Endothelial cell of hepatic sinusoid (primary cell): ENCODE measurements at regions not wholly inside any gene's neighbourhood (a gene's known extent, or its start where the extent isn't known, plus 50 kb on each side); places are given as distances from the start of the nearest gene placed in this dataset.

Source experiments
- in situ Hi-C: cut with HindIII; loops from 2 replicates; pipeline ENCODE4 v1.10.0; 2017; ENCODE audit warnings: low sequenced_read_pairs

GRCh38 chr11:119550053-119550752 is 127.2 kb upstream of the THY1 start:
- in situ Hi-C loops, result no loop called here

GRCh38 chr11:119547511-119547910 is 124.5 kb upstream of the THY1 start:
- in situ Hi-C loops, result no loop called here

- in situ Hi-C loops, result no loop called here
Observed at GRCh38 chr11:119545978-119546915, 123.3 kb upstream of the THY1 start.

GRCh38 chr11:119540370-119541125 is 117.6 kb upstream of the THY1 start:
- in situ Hi-C loops, result loop anchor here (5.0 kb wide), 1 partner anchor 53 kb away; no protein-coding TSS in a partner anchor

- in situ Hi-C loops, result no loop called here
Observed at GRCh38 chr11:119539583-119539982, 116.6 kb upstream of the THY1 start.

GRCh38 chr11:119538753-119539152 is 115.8 kb upstream of the THY1 start:
- in situ Hi-C loops, result no loop called here

- in situ Hi-C loops, result no loop called here
Observed at GRCh38 chr11:119537306-119538253, 114.6 kb upstream of the THY1 start.

GRCh38 chr11:119536801-119537200 is 113.8 kb upstream of the THY1 start:
- in situ Hi-C loops, result no loop called here

- in situ Hi-C loops, result no loop called here
Observed at GRCh38 chr11:119533921-119534736, 111.2 kb upstream of the THY1 start.

GRCh38 chr11:119533462-119533861 is 110.5 kb upstream of the THY1 start:
- in situ Hi-C loops, result no loop called here

- in situ Hi-C loops, result no loop called here
Observed at GRCh38 chr11:119532551-119532950, 109.6 kb upstream of the THY1 start.

- in situ Hi-C loops, result no loop called here
Observed at GRCh38 chr11:119531623-119532022, 108.7 kb upstream of the THY1 start.

- in situ Hi-C loops, result no loop called here
Observed at GRCh38 chr11:119531056-119531455, 108.1 kb upstream of the THY1 start.

GRCh38 chr11:119530509-119530908 is 107.5 kb upstream of the THY1 start:
- in situ Hi-C loops, result no loop called here

GRCh38 chr11:119529936-119530335 is 107.0 kb upstream of the THY1 start:
- in situ Hi-C loops, result no loop called here

GRCh38 chr11:119529063-119529845 is 106.3 kb upstream of the THY1 start:
- in situ Hi-C loops, result no loop called here

GRCh38 chr11:119525867-119526196 is 102.9 kb upstream of the THY1 start:
- in situ Hi-C loops, result no loop called here

- in situ Hi-C loops, result no loop called here
Observed at GRCh38 chr11:119525180-119525866, 102.4 kb upstream of the THY1 start.
